Neural progenitor cell (in vitro differentiated cells): ENCODE measurements at regions not wholly inside any gene's neighbourhood (a gene's known extent, or its start where the extent isn't known, plus 50 kb on each side); places are given as distances from the start of the nearest gene placed in this dataset.

Source experiments
- DNase-seq: peaks from one replicate; pipeline ENCODE4 v3.0.0-alpha.2; 2016; ENCODE audit warnings: low spot score
- H2AFZ ChIP-seq: fragments of 200-600 bp; sonication (generic); replicated peaks from 2 replicates; pipeline ENCODE4 v1.6.1; 2016; ENCODE audit warnings: antibody characterized with exemption
- H3F3A ChIP-seq: fragments of 200-600 bp; sonication (generic); 2 replicates; pipeline ENCODE4 v1.6.1; 2016; ENCODE audit warnings: antibody characterized with exemption, low read depth
- H3K27ac ChIP-seq: fragments of 200-600 bp; sonication (generic); 2 replicates; pipeline ENCODE4 v1.5.1; 2016; ENCODE audit warnings: mild to moderate bottlenecking
- H3K27me3 ChIP-seq: fragments of 200-600 bp; sonication (generic); 2 replicates; pipeline ENCODE4 v1.6.1; 2016; ENCODE audit warnings: mild to moderate bottlenecking, moderate library complexity
- H3K36me3 ChIP-seq: fragments of 200-600 bp; sonication (generic); 2 replicates; pipeline ENCODE4 v1.5.1; 2016
- H3K4me1 ChIP-seq: fragments of 200-600 bp; sonication (generic); 2 replicates; pipeline ENCODE4 v1.6.1; 2016; ENCODE audit warnings: mixed run types
- H3K4me2 ChIP-seq: fragments of 200-600 bp; sonication (generic); 2 replicates; pipeline ENCODE4 v1.6.1; 2016
- H3K4me3 ChIP-seq: fragments of 200-600 bp; sonication (generic); 2 replicates; pipeline ENCODE4 v1.5.1; 2016
- H3K79me2 ChIP-seq: fragments of 200-600 bp; sonication (generic); 2 replicates; pipeline ENCODE4 v1.6.1; 2016; ENCODE audit warnings: low read depth
- H3K9ac ChIP-seq: fragments of 200-600 bp; sonication (generic); 2 replicates; pipeline ENCODE4 v1.6.1; 2016
- H3K9me3 ChIP-seq: fragments of 200-600 bp; sonication (generic); 2 replicates; pipeline ENCODE4 v1.5.1; 2016; ENCODE audit warnings: low read depth
- H4K20me1 ChIP-seq: fragments of 200-600 bp; sonication (generic); 2 replicates; pipeline ENCODE4 v1.6.1; 2016; ENCODE audit warnings: low read depth
- H3K27ac Mint-ChIP-seq: 3 replicates; pipeline ENCODE4 v1.8.0; 2021; ENCODE audit warnings: mixed read lengths
- H3K27me3 Mint-ChIP-seq: 2 replicates; pipeline ENCODE4 v1.8.0; 2022; ENCODE audit warnings: low read depth, mild to moderate bottlenecking, inconsistent platforms, moderate library complexity, mixed read lengths; ENCODE audit not compliant: insufficient read depth
- H3K36me3 Mint-ChIP-seq: 3 replicates; pipeline ENCODE4 v1.8.0; 2021; ENCODE audit warnings: mixed read lengths
- H3K4me1 Mint-ChIP-seq: 3 replicates; pipeline ENCODE4 v1.8.0; 2021; ENCODE audit warnings: mixed read lengths
- H3K4me3 Mint-ChIP-seq: 3 replicates; pipeline ENCODE4 v1.8.0; 2021; ENCODE audit warnings: mild to moderate bottlenecking, moderate library complexity, mixed read lengths
- H3K9me3 Mint-ChIP-seq: 3 replicates; pipeline ENCODE4 v1.8.0; 2020; ENCODE audit warnings: mixed read lengths
- EZH2 ChIP-seq: fragments of 200-600 bp; sonication (generic); IDR thresholded peaks from 2 replicates; pipeline ENCODE4 v1.6.1; 2017; ENCODE audit warnings: antibody characterized with exemption, mild to moderate bottlenecking, moderate library complexity
- EZH2phosphoT487 ChIP-seq: fragments of 200-600 bp; sonication (generic); IDR thresholded peaks from 2 replicates; pipeline ENCODE4 v1.6.1; 2017; ENCODE audit warnings: antibody characterized with exemption
- TF ChIP-seq, protein P1 (sequence below): fragments of 200-600 bp; sonication (generic); IDR thresholded peaks from 2 replicates; pipeline ENCODE4 v1.5.1; 2017; ENCODE audit warnings: antibody characterized with exemption, mild to moderate bottlenecking

DNA sequence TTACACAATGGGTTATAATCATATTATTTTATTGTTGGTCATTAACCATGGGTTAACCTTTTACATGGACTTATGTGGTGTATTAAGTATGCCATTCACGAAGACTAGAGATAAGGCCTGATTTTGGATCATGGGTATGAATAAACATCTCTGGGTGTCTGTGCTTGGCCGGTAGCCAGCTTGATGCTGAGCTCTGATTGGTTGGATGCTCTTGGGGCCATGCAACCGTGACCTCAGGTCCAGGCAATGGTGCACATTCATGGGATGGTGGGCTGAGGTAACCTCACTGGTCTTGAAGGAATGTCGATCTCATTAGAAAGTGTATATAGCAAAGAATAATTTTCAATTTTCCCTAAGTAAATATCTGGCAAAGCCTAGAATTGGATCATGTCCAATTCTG, 158.2 kb upstream of the IL12B start:
- Histone ChIP-seq H3K27ac (no peak overlapping the region), H3K36me3 (no peaks in the 10 kb centered on the region), H4K20me1 (no peaks in the 10 kb centered on the region), H3K79me2 (no peaks in the 10 kb centered on the region), H3F3A (no peaks in the 10 kb centered on the region), H3K4me2 (no peak overlapping the region), H3K9me3 (no peaks in the 10 kb centered on the region), H3K4me3 (no peak overlapping the region), H3K27me3 (no peaks in the 10 kb centered on the region), H3K4me1 (no peaks in the 10 kb centered on the region), H3K9ac (no peak overlapping the region), H2AFZ (no peak overlapping the region)
- Mint-ChIP-seq H3K4me3 (no peak overlapping the region), H3K9me3 (no peaks in the 10 kb centered on the region), H3K36me3 (no peaks in the 10 kb centered on the region), H3K4me1 (no peaks in the 10 kb centered on the region), H3K27me3 (peaks cover 2% of the 10 kb centered on the region), H3K27ac (no peak overlapping the region)
- TF ChIP-seq, protein P1, sequence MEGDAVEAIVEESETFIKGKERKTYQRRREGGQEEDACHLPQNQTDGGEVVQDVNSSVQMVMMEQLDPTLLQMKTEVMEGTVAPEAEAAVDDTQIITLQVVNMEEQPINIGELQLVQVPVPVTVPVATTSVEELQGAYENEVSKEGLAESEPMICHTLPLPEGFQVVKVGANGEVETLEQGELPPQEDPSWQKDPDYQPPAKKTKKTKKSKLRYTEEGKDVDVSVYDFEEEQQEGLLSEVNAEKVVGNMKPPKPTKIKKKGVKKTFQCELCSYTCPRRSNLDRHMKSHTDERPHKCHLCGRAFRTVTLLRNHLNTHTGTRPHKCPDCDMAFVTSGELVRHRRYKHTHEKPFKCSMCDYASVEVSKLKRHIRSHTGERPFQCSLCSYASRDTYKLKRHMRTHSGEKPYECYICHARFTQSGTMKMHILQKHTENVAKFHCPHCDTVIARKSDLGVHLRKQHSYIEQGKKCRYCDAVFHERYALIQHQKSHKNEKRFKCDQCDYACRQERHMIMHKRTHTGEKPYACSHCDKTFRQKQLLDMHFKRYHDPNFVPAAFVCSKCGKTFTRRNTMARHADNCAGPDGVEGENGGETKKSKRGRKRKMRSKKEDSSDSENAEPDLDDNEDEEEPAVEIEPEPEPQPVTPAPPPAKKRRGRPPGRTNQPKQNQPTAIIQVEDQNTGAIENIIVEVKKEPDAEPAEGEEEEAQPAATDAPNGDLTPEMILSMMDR = no peak
- TF ChIP-seq EZH2 = no peak
- TF ChIP-seq EZH2phosphoT487 = no peak
- DNase-seq = no peak

DNA sequence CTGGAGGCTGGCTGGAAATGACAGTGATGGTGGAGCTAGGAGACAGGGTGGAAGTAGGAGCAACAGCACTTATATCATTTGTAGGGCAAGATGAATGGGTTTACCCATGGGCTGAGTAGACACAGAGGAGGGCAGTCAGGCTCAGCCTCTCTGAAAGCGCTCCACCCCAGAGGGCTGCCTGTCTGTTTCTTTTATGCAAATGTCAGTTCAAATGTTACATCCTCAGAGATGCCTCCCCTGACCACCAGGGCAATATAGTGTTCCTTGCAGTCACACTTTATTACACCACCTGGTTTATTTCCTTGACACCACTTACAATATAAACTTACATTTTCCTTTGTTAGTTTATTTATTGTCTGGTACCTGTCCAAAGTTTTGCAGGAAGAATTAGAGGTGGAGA, 159.5 kb upstream of the IL12B start:
- Histone ChIP-seq H3K36me3 (no peaks in the 10 kb centered on the region), H3F3A (no peaks in the 10 kb centered on the region), H3K27ac (no peak overlapping the region), H3K79me2 (no peaks in the 10 kb centered on the region), H3K4me2 (no peak overlapping the region), H3K4me3 (no peak overlapping the region), H3K4me1 (no peaks in the 10 kb centered on the region), H2AFZ (no peak overlapping the region), H4K20me1 (no peaks in the 10 kb centered on the region), H3K9ac (no peak overlapping the region), H3K27me3 (no peaks in the 10 kb centered on the region), H3K9me3 (no peaks in the 10 kb centered on the region)
- Mint-ChIP-seq H3K4me1 (no peaks in the 10 kb centered on the region), H3K27me3 (peaks cover 2% of the 10 kb centered on the region), H3K27ac (no peak overlapping the region), H3K36me3 (no peaks in the 10 kb centered on the region), H3K4me3 (no peak overlapping the region), H3K9me3 (no peaks in the 10 kb centered on the region)
- TF ChIP-seq EZH2phosphoT487 = no peak
- no peak for TF ChIP-seq EZH2
- TF ChIP-seq, protein P1 = no peak
- DNase-seq = no peak

DNA sequence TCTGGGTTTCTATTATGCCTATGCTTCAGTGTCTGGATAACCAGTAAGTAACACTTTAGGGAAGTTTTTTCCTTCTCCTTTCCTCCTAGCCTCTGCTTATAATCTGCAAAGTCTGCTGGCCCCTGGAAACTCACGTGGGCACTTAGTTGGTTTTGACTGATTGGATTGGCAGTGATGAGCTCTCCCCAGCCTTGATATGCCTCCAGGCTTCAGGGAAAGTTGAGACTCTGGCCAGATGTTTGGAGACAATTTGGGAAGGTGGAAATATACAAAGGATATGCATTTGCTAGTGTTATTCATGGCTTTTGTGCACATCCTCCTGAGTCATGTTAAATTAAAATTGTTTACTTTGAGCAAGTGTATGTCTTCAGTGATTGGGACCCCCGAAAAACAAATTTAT, 160.2 kb upstream of the IL12B start:
- no peaks in the 10 kb centered on the region for H3K9me3 ChIP-seq
- no peak overlapping the region for H3K27ac Mint-ChIP-seq
- no peak overlapping the region for H3K27ac ChIP-seq
- H3K4me2 ChIP-seq = no peak overlapping the region
- H2AFZ ChIP-seq = no peak overlapping the region
- H3K36me3 Mint-ChIP-seq = no peaks in the 10 kb centered on the region
- TF ChIP-seq EZH2phosphoT487 = no peak
- no peak for TF ChIP-seq EZH2
- TF ChIP-seq, protein P1 = no peak
- DNase-seq = no peak
- H3K79me2 ChIP-seq = no peaks in the 10 kb centered on the region
- H3K27me3 ChIP-seq = no peaks in the 10 kb centered on the region
- no peak overlapping the region for H3K4me3 Mint-ChIP-seq
- H3F3A ChIP-seq = no peaks in the 10 kb centered on the region
- no peaks in the 10 kb centered on the region for H4K20me1 ChIP-seq
- no peaks in the 10 kb centered on the region for H3K4me1 Mint-ChIP-seq
- H3K36me3 ChIP-seq = no peaks in the 10 kb centered on the region
- peaks cover 2% of the 10 kb centered on the region for H3K27me3 Mint-ChIP-seq
- H3K4me3 ChIP-seq = no peak overlapping the region
- H3K9ac ChIP-seq = no peak overlapping the region
- no peaks in the 10 kb centered on the region for H3K9me3 Mint-ChIP-seq
- no peaks in the 10 kb centered on the region for H3K4me1 ChIP-seq

DNA sequence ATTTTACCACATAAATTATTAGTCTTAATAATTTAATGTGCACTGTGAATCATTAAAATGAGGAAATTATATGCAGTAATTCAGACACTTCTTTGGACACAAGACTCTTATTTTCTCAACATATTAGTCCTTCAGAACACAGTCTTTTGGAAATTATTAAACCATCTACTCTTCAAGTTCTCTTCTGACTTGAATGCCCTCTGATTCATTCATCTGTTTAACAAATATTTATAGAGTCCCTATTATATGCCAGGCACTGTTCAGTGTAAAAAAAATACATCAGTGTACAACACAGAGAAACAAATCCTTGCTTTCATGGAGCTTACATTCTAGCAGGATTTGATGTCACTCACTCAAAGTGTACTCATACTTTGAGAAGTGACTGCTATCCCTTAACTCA, 163.4 kb upstream of the IL12B start:
- H3K79me2 ChIP-seq = no peaks in the 10 kb centered on the region
- Mint-ChIP-seq H3K27ac (no peak overlapping the region), H3K4me1 (no peaks in the 10 kb centered on the region), H3K36me3 (no peaks in the 10 kb centered on the region), H3K9me3 (no peaks in the 10 kb centered on the region), H3K27me3 (no peaks in the 10 kb centered on the region), H3K4me3 (no peak overlapping the region)
- no peaks in the 10 kb centered on the region for H4K20me1 ChIP-seq
- TF ChIP-seq EZH2 = no peak
- TF ChIP-seq, protein P1 = no peak
- H3K27ac ChIP-seq = no peak overlapping the region
- H3K9ac ChIP-seq = no peak overlapping the region
- no peaks in the 10 kb centered on the region for H3K4me1 ChIP-seq
- no peak for DNase-seq
- H2AFZ ChIP-seq = no peak overlapping the region
- no peaks in the 10 kb centered on the region for H3F3A ChIP-seq
- H3K36me3 ChIP-seq = no peaks in the 10 kb centered on the region
- H3K4me2 ChIP-seq = no peak overlapping the region
- H3K9me3 ChIP-seq = no peaks in the 10 kb centered on the region
- H3K4me3 ChIP-seq = no peak overlapping the region
- H3K27me3 ChIP-seq = no peaks in the 10 kb centered on the region
